Heart left ventricle (tissue), 13 donors: ENCODE measurements at regions not wholly inside any gene's neighbourhood (a gene's known extent, or its start where the extent isn't known, plus 50 kb on each side); places are given as distances from the start of the nearest gene placed in this dataset.

Source experiments
- CTCF ChIP-seq, 12 donors: fragments of 200-600 bp; sonication (generic) in 4 of 12; IDR thresholded peaks; one replicate each; pipeline versions ENCODE4 v1.5.0 to v1.8.0; 2018 to 2022; ENCODE audit warnings: antibody characterized with exemption in 12 of 12, mild to moderate bottlenecking in 5 of 12
- POLR2A ChIP-seq, 2 donors: fragments of 450-650 bp; IDR thresholded peaks; one replicate each; pipeline ENCODE4 v1.6.1; 2017; ENCODE audit warnings: antibody characterized with exemption in 2 of 2, mild to moderate bottlenecking in 2 of 2, moderate library complexity in 2 of 2
- donor health status: ischemic (EF 13 %, LVEDD 7.1; RV severe dilation, severe dysfunction).
- donor health status: DM: no; HTN: yes; CAD: no.
- donor health status: DM: no; HTN: no; CAD: no.
- donor health status: ischemic (EF 25% LVEDD 6.9; RV normal size, moderate dysfunction).
- donor health status: ischemic (EF 25% LVEDD 5.7; RV mildly dilated, moderate dysfunction).
- donor health status: ischemic (EF 35%, LVEDD 5.7; RV mildly dilated, moderate dysfunction).
- donor health status: nonischemic (EF 11% LVEDD 7.7; RV severe dilation, severe dysfunction).
- donor health status: DM: yes; HTN: yes; CAD: no.
- donor health status: PGD.
- donor health status: ischemic (EF 29% LVEDD 5.4; RV normal size, mild dysfunction).
- donor health status: nonischemic (EF 23%, LVEDD 6.1; RV moderate dilation, normal function).

- TF ChIP-seq POLR2A (IDR thresholded peaks at IDR 0.05): no peak
- TF ChIP-seq CTCF (IDR thresholded peaks at IDR 0.05): no peak
Measured at GRCh38 chr3:101172516-101172915, 147.9 kb downstream of the IMPG2 start.
